ENCODE measurements at regions not wholly inside any gene's neighbourhood (a gene's known extent, or its start where the extent isn't known, plus 50 kb on each side); places are given as distances from the start of the nearest gene placed in this dataset.
A peak's percentile ranks its signal among the peaks of the same experiment; 100 is the strongest.

GRCh38 chr18:54031243-54031642 is 193.2 kb downstream of the MBD2 start:
- TF ChIP-seq CTCF (IDR thresholded peaks at IDR 0.05; ENCODE audit: insufficient read depth, low read depth, low read length): no peak
- H3K4me3 ChIP-seq (ENCODE audit: low read depth, low read length): no peak overlapping the region
- no peak for DNase-seq (ENCODE audit: low read depth)

- no peak for DNase-seq (ENCODE audit: low read depth)
- H3K4me3 ChIP-seq (ENCODE audit: low read depth, low read length): no peak overlapping the region
- no peak for TF ChIP-seq CTCF (IDR thresholded peaks at IDR 0.05; ENCODE audit: insufficient read depth, low read depth, low read length)
These were observed 194.0 kb downstream of the MBD2 start for GRCh38 chr18:54030434-54030833.

DNA sequence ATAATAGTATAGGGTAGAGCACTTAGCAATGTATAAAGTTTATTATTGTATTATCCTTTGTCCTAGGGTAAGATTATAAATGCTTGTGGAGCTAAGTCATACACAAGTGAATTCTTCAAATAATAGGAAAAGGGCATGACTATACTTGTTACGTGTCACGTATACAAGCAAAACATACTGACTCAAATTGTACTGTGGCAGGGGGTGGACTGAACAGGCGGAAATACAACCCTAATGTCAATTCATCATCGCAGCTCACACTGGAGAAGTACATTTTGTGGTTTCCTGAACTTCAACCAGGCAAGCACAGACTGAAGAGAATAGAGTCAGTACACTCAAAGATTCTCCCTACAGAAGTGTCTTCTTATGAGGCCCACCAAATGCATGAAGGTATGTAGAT is 201.0 kb downstream of the MBD2 start:
- no peak overlapping the region for H3K4me3 ChIP-seq (ENCODE audit: low read depth, low read length)
- TF ChIP-seq CTCF (IDR thresholded peaks at IDR 0.05; ENCODE audit: insufficient read depth, low read depth, low read length): no peak
- no peak for DNase-seq (ENCODE audit: low read depth)

GRCh38 chr18:54020966-54021365 is 203.5 kb downstream of the MBD2 start:
- H3K4me3 ChIP-seq (ENCODE audit: low read depth, low read length): no peak overlapping the region
- no peak for TF ChIP-seq CTCF (IDR thresholded peaks at IDR 0.05; ENCODE audit: insufficient read depth, low read depth, low read length)
- DNase-seq (ENCODE audit: low read depth): no peak

GRCh38 chr18:54020156-54020745 is 204.2 kb downstream of the MBD2 start:
- TF ChIP-seq CTCF (IDR thresholded peaks at IDR 0.05; ENCODE audit: insufficient read depth, low read depth, low read length): no peak
- peak; percentile 6 for DNase-seq (ENCODE audit: low read depth)
- no peak overlapping the region for H3K4me3 ChIP-seq (ENCODE audit: low read depth, low read length)

GRCh38 chr18:54019641-54020040 is 204.8 kb downstream of the MBD2 start:
- H3K4me3 ChIP-seq (ENCODE audit: low read depth, low read length): no peak overlapping the region
- TF ChIP-seq CTCF (IDR thresholded peaks at IDR 0.05; ENCODE audit: insufficient read depth, low read depth, low read length): no peak
- DNase-seq (ENCODE audit: low read depth): no peak

- no peak overlapping the region for H3K4me3 ChIP-seq (ENCODE audit: low read depth, low read length)
- no peak for DNase-seq (ENCODE audit: low read depth)
- no peak for TF ChIP-seq CTCF (IDR thresholded peaks at IDR 0.05; ENCODE audit: insufficient read depth, low read depth, low read length)
These were observed 211.0 kb downstream of the MBD2 start for GRCh38 chr18:54013452-54013851.
